ENCODE measurements at regions not wholly inside any gene's neighbourhood (a gene's known extent, or its start where the extent isn't known, plus 50 kb on each side); places are given as distances from the start of the nearest gene placed in this dataset.
A peak's percentile ranks its signal among the peaks of the same experiment; 100 is the strongest.

- Mint-ChIP-seq H3K27ac (peak overlapping the region; percentile 39), H3K27me3 (ENCODE audit: insufficient read depth, low read depth) (peaks cover 3% of the 10 kb centered on the region), H3K4me3 (no peak overlapping the region), H3K4me1 (peaks cover 6% of the 10 kb centered on the region), H3K36me3 (no peaks in the 10 kb centered on the region), H3K9me3 (no peaks in the 10 kb centered on the region)
- Histone ChIP-seq H3K79me2 (ENCODE audit: low read depth) (no peaks in the 10 kb centered on the region), H3F3A (ENCODE audit: low read depth) (no peaks in the 10 kb centered on the region), H2AFZ (replicated peaks) (no peak overlapping the region), H3K9ac (no peak overlapping the region), H4K20me1 (ENCODE audit: low read depth) (no peaks in the 10 kb centered on the region), H3K36me3 (no peaks in the 10 kb centered on the region), H3K27ac (no peak overlapping the region), H3K4me1 (peaks cover 7% of the 10 kb centered on the region), H3K4me3 (no peak overlapping the region), H3K27me3 (no peaks in the 10 kb centered on the region), H3K4me2 (no peak overlapping the region), H3K9me3 (ENCODE audit: low read depth) (no peaks in the 10 kb centered on the region)
- TF ChIP-seq EZH2 (IDR thresholded peaks at IDR 0.05) (no peak), EZH2phosphoT487 (IDR thresholded peaks at IDR 0.05) (no peak), CTCF (IDR thresholded peaks at IDR 0.05) (no peak)
- no peak for DNase-seq (ENCODE audit: low spot score)
Observed at GRCh38 chr3:10570196-10570946, 65.0 kb upstream of the ATP2B2 start.

DNA sequence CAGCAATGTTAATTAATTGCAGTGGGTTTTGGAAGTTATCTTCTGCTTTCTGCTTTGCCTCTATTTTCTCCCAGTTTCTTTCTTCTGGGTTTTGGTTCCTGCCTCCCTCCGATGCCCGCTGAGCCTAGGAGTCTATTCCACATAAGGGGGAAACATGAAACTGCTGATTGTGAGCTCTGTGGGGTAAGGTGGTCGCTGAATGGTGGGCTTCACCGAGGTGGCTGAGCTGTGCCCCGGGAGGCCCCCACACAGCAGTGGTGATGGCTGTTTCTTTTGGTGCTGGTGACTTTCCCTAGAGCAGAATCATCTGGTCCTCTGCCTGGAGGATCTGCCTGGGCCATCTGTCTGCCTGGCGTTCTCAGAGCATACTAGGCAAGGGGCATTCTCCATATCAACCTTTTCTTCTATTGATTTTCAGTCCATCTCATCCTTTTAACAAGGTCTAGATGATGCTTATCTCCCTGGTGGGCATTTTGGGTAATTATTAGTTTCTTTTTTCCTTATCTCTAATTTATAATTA, 68.8 kb upstream of the ATP2B2 start:
- Histone ChIP-seq H3K36me3 (no peaks in the 10 kb centered on the region), H3K27ac (no peak overlapping the region), H2AFZ (replicated peaks) (no peak overlapping the region), H4K20me1 (ENCODE audit: low read depth) (no peaks in the 10 kb centered on the region), H3K79me2 (ENCODE audit: low read depth) (no peaks in the 10 kb centered on the region), H3K9ac (no peak overlapping the region), H3K27me3 (no peaks in the 10 kb centered on the region), H3K4me3 (no peak overlapping the region), H3K9me3 (ENCODE audit: low read depth) (no peaks in the 10 kb centered on the region), H3K4me1 (peaks cover 7% of the 10 kb centered on the region), H3F3A (ENCODE audit: low read depth) (no peaks in the 10 kb centered on the region), H3K4me2 (no peak overlapping the region)
- Mint-ChIP-seq H3K27me3 (ENCODE audit: insufficient read depth, low read depth) (peaks cover 6% of the 10 kb centered on the region), H3K36me3 (no peaks in the 10 kb centered on the region), H3K4me3 (no peak overlapping the region), H3K4me1 (peaks cover 4% of the 10 kb centered on the region), H3K27ac (no peak overlapping the region), H3K9me3 (no peaks in the 10 kb centered on the region)
- no peak for TF ChIP-seq CTCF (IDR thresholded peaks at IDR 0.05)
- TF ChIP-seq EZH2phosphoT487 (IDR thresholded peaks at IDR 0.05), result no peak
- TF ChIP-seq EZH2 (IDR thresholded peaks at IDR 0.05), result no peak
- no peak for DNase-seq (ENCODE audit: low spot score)

GRCh38 chr3:10575601-10576160, 70.3 kb upstream of the ATP2B2 start:
- H3K27ac Mint-ChIP-seq, result peak overlapping the region; percentile 71
- H3K4me2 ChIP-seq, result no peak overlapping the region
- no peaks in the 10 kb centered on the region for H3K36me3 ChIP-seq
- no peak overlapping the region for H3K27ac ChIP-seq
- DNase-seq (ENCODE audit: low spot score), result no peak
- H3K36me3 Mint-ChIP-seq, result no peaks in the 10 kb centered on the region
- H4K20me1 ChIP-seq (ENCODE audit: low read depth), result no peaks in the 10 kb centered on the region
- H3K79me2 ChIP-seq (ENCODE audit: low read depth), result no peaks in the 10 kb centered on the region
- H3K27me3 Mint-ChIP-seq (ENCODE audit: insufficient read depth, low read depth), result peaks cover 6% of the 10 kb centered on the region
- no peaks in the 10 kb centered on the region for H3F3A ChIP-seq (ENCODE audit: low read depth)
- H3K4me1 Mint-ChIP-seq, result peaks cover 4% of the 10 kb centered on the region
- no peaks in the 10 kb centered on the region for H3K9me3 Mint-ChIP-seq
- peaks cover 7% of the 10 kb centered on the region for H3K4me1 ChIP-seq
- no peak overlapping the region for H3K9ac ChIP-seq
- no peak overlapping the region for H2AFZ ChIP-seq (replicated peaks)
- H3K27me3 ChIP-seq, result no peaks in the 10 kb centered on the region
- no peak overlapping the region for H3K4me3 Mint-ChIP-seq
- no peak overlapping the region for H3K4me3 ChIP-seq
- no peaks in the 10 kb centered on the region for H3K9me3 ChIP-seq (ENCODE audit: low read depth)
- no peak for TF ChIP-seq EZH2phosphoT487 (IDR thresholded peaks at IDR 0.05)
- TF ChIP-seq CTCF (IDR thresholded peaks at IDR 0.05), result no peak
- no peak for TF ChIP-seq EZH2 (IDR thresholded peaks at IDR 0.05)
